ENCODE measurements at regions not wholly inside any gene's neighbourhood (a gene's known extent, or its start where the extent isn't known, plus 50 kb on each side); places are given as distances from the start of the nearest gene placed in this dataset.
A peak's percentile ranks its signal among the peaks of the same experiment; 100 is the strongest.

DNA sequence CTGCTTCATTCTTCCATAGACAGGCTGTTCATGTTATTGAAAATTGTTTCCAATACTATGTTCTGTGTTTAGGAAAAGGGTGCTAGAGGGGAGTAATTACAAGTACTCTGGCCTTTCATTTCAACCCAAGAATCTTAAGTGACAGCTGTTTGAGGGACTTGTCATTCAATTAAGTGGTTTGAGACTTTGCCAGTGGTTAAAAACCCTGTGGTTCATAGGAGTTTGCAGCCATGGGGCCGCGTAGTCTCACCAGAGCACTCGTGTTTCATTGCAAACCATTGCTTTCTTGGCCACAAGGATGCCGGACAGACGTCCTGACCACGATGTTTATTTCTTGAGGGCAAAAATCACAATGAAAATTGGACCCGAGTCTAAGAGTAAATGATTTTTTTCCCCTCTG, 248.8 kb downstream of the NNT start:
- H3K4me3 ChIP-seq (ENCODE audit: low read depth, low read length) = no peak overlapping the region
- H3K27me3 ChIP-seq (ENCODE audit: control insufficient read depth, insufficient read depth, low read length) = no peaks in the 10 kb centered on the region
- H3K9me3 ChIP-seq (ENCODE audit: control insufficient read depth, insufficient read depth, low read length) = no peaks in the 10 kb centered on the region
- ChIA-PET CTCF (no interaction called here), POLR2A (no interaction called here)
- TF ChIP-seq, protein P1, sequence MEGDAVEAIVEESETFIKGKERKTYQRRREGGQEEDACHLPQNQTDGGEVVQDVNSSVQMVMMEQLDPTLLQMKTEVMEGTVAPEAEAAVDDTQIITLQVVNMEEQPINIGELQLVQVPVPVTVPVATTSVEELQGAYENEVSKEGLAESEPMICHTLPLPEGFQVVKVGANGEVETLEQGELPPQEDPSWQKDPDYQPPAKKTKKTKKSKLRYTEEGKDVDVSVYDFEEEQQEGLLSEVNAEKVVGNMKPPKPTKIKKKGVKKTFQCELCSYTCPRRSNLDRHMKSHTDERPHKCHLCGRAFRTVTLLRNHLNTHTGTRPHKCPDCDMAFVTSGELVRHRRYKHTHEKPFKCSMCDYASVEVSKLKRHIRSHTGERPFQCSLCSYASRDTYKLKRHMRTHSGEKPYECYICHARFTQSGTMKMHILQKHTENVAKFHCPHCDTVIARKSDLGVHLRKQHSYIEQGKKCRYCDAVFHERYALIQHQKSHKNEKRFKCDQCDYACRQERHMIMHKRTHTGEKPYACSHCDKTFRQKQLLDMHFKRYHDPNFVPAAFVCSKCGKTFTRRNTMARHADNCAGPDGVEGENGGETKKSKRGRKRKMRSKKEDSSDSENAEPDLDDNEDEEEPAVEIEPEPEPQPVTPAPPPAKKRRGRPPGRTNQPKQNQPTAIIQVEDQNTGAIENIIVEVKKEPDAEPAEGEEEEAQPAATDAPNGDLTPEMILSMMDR (IDR thresholded peaks at IDR 0.05; ENCODE audit: low read depth, low read length) = no peak
- H3K27ac ChIP-seq (ENCODE audit: low read depth, low read length) = no peak overlapping the region
- no peak for DNase-seq (ENCODE audit: low read depth, low spot score)

GRCh38 chr5:43840424-43841125, 237.6 kb downstream of the NNT start:
- DNase-seq (ENCODE audit: low read depth, low spot score) = no peak
- H3K9me3 ChIP-seq (ENCODE audit: control insufficient read depth, insufficient read depth, low read length) = no peaks in the 10 kb centered on the region
- POLR2A ChIA-PET = no interaction called here
- CTCF ChIA-PET = interaction anchor here (1.4 to 1.5 kb wide), 2 partner anchors 111 to 492 kb away, joined by 4 to 6 read pairs; no protein-coding TSS in a partner anchor
- H3K27me3 ChIP-seq (ENCODE audit: control insufficient read depth, insufficient read depth, low read length) = no peaks in the 10 kb centered on the region
- TF ChIP-seq, protein P1 (IDR thresholded peaks at IDR 0.05; ENCODE audit: low read depth, low read length) = no peak
- no peak overlapping the region for H3K4me3 ChIP-seq (ENCODE audit: low read depth, low read length)
- no peak overlapping the region for H3K27ac ChIP-seq (ENCODE audit: low read depth, low read length)

- H3K27me3 ChIP-seq (ENCODE audit: control insufficient read depth, insufficient read depth, low read length) = no peaks in the 10 kb centered on the region
- H3K27ac ChIP-seq (ENCODE audit: low read depth, low read length) = no peak overlapping the region
- H3K9me3 ChIP-seq (ENCODE audit: control insufficient read depth, insufficient read depth, low read length) = no peaks in the 10 kb centered on the region
- POLR2A ChIA-PET = interaction anchor here (1.2 kb wide), 1 partner anchor 158 kb away, joined by 7 read pairs; no protein-coding TSS in a partner anchor
- DNase-seq (ENCODE audit: low read depth, low spot score) = peak; percentile 78
- TF ChIP-seq, protein P1 (IDR thresholded peaks at IDR 0.05; ENCODE audit: low read depth, low read length) = no peak
- CTCF ChIA-PET = interaction anchor here (1.4 to 1.5 kb wide), 2 partner anchors 109 to 493 kb away, joined by 4 to 6 read pairs; no protein-coding TSS in a partner anchor
- H3K4me3 ChIP-seq (ENCODE audit: low read depth, low read length) = no peak overlapping the region
These were observed 236.2 kb downstream of the NNT start for GRCh38 chr5:43839218-43839617.

GRCh38 chr5:43837996-43838395, 235.0 kb downstream of the NNT start:
- CTCF ChIA-PET = no interaction called here
- no peak overlapping the region for H3K4me3 ChIP-seq (ENCODE audit: low read depth, low read length)
- H3K27ac ChIP-seq (ENCODE audit: low read depth, low read length) = no peak overlapping the region
- H3K9me3 ChIP-seq (ENCODE audit: control insufficient read depth, insufficient read depth, low read length) = no peaks in the 10 kb centered on the region
- POLR2A ChIA-PET = no interaction called here
- DNase-seq (ENCODE audit: low read depth, low spot score) = no peak
- no peaks in the 10 kb centered on the region for H3K27me3 ChIP-seq (ENCODE audit: control insufficient read depth, insufficient read depth, low read length)
- TF ChIP-seq, protein P1 (IDR thresholded peaks at IDR 0.05; ENCODE audit: low read depth, low read length) = no peak

- CTCF ChIA-PET = interaction anchor here (1.6 kb wide), 1 partner anchor 495 kb away, joined by 4 read pairs; no protein-coding TSS in a partner anchor
- no peak for DNase-seq (ENCODE audit: low read depth, low spot score)
- TF ChIP-seq, protein P1 (IDR thresholded peaks at IDR 0.05; ENCODE audit: low read depth, low read length) = no peak
These were observed 234.1 kb downstream of the NNT start for GRCh38 chr5:43837091-43837490.

More at GRCh38 chr5:43837091-43837490, 234.1 kb downstream of the NNT start:
- POLR2A ChIA-PET = no interaction called here
- no peaks in the 10 kb centered on the region for H3K9me3 ChIP-seq (ENCODE audit: control insufficient read depth, insufficient read depth, low read length)
- H3K4me3 ChIP-seq (ENCODE audit: low read depth, low read length) = no peak overlapping the region
- H3K27me3 ChIP-seq (ENCODE audit: control insufficient read depth, insufficient read depth, low read length) = no peaks in the 10 kb centered on the region
- no peak overlapping the region for H3K27ac ChIP-seq (ENCODE audit: low read depth, low read length)
